ENCODE measurements at regions not wholly inside any gene's neighbourhood (a gene's known extent, or its start where the extent isn't known, plus 50 kb on each side); places are given as distances from the start of the nearest gene placed in this dataset.
A peak's percentile ranks its signal among the peaks of the same experiment; 100 is the strongest.

DNA sequence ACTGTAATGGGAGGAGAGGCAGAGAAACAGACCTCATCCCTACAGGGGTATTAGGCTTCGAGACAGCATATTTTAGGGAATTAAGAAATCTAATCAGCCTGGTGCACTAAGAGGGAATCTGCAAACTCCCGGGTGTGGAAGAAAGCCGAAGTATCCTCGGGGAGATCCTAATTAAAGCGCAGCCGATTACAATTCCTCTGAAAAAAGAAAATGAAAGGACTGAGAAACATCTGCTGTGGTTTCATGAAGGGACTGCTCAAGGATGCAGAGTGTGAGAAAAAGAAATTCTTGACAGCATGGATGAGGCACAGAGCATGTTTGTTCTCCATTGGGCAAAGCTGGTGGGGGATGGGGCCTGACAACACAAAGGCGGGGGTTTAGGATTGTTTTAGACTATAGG is 290.0 kb upstream of the LARGE1 start:
- no peak overlapping the region for H3K4me3 ChIP-seq (ENCODE audit: low read depth in 1 of 3, low read length in 3 of 3)
- no peak for TF ChIP-seq FOXA1 (IDR thresholded peaks at IDR 0.05)
- no peaks in the 10 kb centered on the region for H3K27me3 ChIP-seq (ENCODE audit: control insufficient read depth in 4 of 4, insufficient read depth in 4 of 4, low read length in 3 of 4)
- H3K9me3 ChIP-seq (ENCODE audit: control insufficient read depth in 4 of 4, low read length in 3 of 4) = no peaks in the 10 kb centered on the region
- DNase-seq (ENCODE audit: low spot score) = no peak
- no peaks in the 10 kb centered on the region for H3K36me3 ChIP-seq (ENCODE audit: control insufficient read depth in 4 of 4, insufficient read depth in 3 of 4, low read depth in 1 of 4, low read length in 3 of 4)
- no peak overlapping the region for H3K27ac ChIP-seq (ENCODE audit: low read depth in 1 of 2, low read length in 2 of 2)
- H3K4me1 ChIP-seq (ENCODE audit: control insufficient read depth in 4 of 4, insufficient read depth in 4 of 4, low read length in 3 of 4) = no peaks in the 10 kb centered on the region
- no peak overlapping the region for H3K9ac ChIP-seq (ENCODE audit: low read depth in 1 of 2, low read length in 2 of 2)
- 74% methylated on average over 7 of the region's 7 CpGs for WGBS

DNA sequence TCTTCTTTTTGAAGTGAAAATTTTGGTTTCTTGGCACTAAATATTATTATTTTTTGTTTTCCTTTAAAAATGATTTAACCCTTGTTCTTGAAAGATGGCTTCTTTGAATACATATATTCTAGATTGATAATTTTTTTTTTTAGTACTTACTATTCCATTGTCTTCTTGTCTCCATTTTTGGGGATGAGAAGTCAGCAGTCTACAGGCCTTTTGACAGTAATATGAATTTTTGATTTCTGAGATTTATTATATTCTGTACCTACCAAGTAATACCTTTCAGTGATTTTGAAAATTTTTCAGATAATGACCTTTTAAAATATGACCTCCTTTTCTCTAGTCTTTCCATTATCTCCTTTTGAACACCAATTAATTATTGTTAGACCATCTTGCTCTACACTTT is 294.1 kb upstream of the LARGE1 start:
- Histone ChIP-seq H3K9me3 (ENCODE audit: control insufficient read depth in 4 of 4, low read length in 3 of 4) (no peaks in the 10 kb centered on the region), H3K36me3 (ENCODE audit: control insufficient read depth in 4 of 4, insufficient read depth in 3 of 4, low read depth in 1 of 4, low read length in 3 of 4) (no peaks in the 10 kb centered on the region), H3K9ac (ENCODE audit: low read depth in 1 of 2, low read length in 2 of 2) (no peak overlapping the region), H3K4me3 (ENCODE audit: low read depth in 1 of 3, low read length in 3 of 3) (no peak overlapping the region), H3K4me1 (ENCODE audit: control insufficient read depth in 4 of 4, insufficient read depth in 4 of 4, low read length in 3 of 4) (no peaks in the 10 kb centered on the region), H3K27ac (ENCODE audit: low read depth in 1 of 2, low read length in 2 of 2) (no peak overlapping the region), H3K27me3 (ENCODE audit: control insufficient read depth in 4 of 4, insufficient read depth in 4 of 4, low read length in 3 of 4) (peaks cover 0 to 2% (median 0%) of the 10 kb centered on the region in 4 donors)
- no peak for TF ChIP-seq RXRA (IDR thresholded peaks at IDR 0.05)
- no peak for TF ChIP-seq FOXA2 (IDR thresholded peaks at IDR 0.05)
- TF ChIP-seq, protein P1, sequence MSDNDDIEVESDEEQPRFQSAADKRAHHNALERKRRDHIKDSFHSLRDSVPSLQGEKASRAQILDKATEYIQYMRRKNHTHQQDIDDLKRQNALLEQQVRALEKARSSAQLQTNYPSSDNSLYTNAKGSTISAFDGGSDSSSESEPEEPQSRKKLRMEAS (IDR thresholded peaks at IDR 0.05) = no peak
- TF ChIP-seq HNF4G (IDR thresholded peaks at IDR 0.05) = no peak
- DNase-seq (ENCODE audit: low spot score) = no peak

DNA sequence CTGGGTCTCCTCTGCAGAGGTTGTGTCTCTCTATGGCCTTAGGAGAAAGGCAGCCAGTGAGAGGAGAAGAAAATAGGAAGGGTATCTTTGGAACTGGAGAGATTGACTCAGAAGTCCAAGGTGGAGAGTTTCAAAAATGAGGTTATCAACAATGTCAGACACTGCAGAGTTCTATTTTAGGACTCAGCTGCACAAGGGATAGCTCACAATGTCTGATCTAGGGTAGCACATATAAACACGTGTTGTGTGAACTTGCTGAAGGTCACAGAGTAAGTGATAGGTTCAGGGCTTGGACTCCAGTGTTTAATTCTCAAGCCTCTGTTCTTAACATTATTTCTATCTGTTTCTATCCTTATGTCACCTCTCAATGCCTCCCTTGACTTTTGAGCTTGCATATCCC is 305.0 kb upstream of the LARGE1 start:
- H3K27ac ChIP-seq (ENCODE audit: low read depth in 1 of 2, low read length in 2 of 2) = no peak overlapping the region
- H3K36me3 ChIP-seq (ENCODE audit: control insufficient read depth in 4 of 4, insufficient read depth in 3 of 4, low read depth in 1 of 4, low read length in 3 of 4) = no peaks in the 10 kb centered on the region
- no peak overlapping the region for H3K9ac ChIP-seq (ENCODE audit: low read depth in 1 of 2, low read length in 2 of 2)
- no peak overlapping the region for H3K4me3 ChIP-seq (ENCODE audit: low read depth in 1 of 3, low read length in 3 of 3)
- no peak for TF ChIP-seq SP1 (IDR thresholded peaks at IDR 0.05)
- TF ChIP-seq HNF4G (IDR thresholded peaks at IDR 0.05) = no peak
- TF ChIP-seq, protein P2, sequence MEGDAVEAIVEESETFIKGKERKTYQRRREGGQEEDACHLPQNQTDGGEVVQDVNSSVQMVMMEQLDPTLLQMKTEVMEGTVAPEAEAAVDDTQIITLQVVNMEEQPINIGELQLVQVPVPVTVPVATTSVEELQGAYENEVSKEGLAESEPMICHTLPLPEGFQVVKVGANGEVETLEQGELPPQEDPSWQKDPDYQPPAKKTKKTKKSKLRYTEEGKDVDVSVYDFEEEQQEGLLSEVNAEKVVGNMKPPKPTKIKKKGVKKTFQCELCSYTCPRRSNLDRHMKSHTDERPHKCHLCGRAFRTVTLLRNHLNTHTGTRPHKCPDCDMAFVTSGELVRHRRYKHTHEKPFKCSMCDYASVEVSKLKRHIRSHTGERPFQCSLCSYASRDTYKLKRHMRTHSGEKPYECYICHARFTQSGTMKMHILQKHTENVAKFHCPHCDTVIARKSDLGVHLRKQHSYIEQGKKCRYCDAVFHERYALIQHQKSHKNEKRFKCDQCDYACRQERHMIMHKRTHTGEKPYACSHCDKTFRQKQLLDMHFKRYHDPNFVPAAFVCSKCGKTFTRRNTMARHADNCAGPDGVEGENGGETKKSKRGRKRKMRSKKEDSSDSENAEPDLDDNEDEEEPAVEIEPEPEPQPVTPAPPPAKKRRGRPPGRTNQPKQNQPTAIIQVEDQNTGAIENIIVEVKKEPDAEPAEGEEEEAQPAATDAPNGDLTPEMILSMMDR (IDR thresholded peaks at IDR 0.05; ENCODE audit: low read depth, low read length, missing input control) = no peak
- TF ChIP-seq HNF4A (conservative IDR thresholded peaks at IDR 0.05) = no peak
- TF ChIP-seq NR2F2 (IDR thresholded peaks at IDR 0.05) = no peak
- TF ChIP-seq, protein P1 (IDR thresholded peaks at IDR 0.05) = no peak
- peaks cover 0 to 3% (median 1%) of the 10 kb centered on the region in 4 donors for H3K27me3 ChIP-seq (ENCODE audit: control insufficient read depth in 4 of 4, insufficient read depth in 4 of 4, low read length in 3 of 4)
- H3K9me3 ChIP-seq (ENCODE audit: control insufficient read depth in 4 of 4, low read length in 3 of 4) = peaks cover 0 to 5% (median 0%) of the 10 kb centered on the region in 4 donors
- no peak for DNase-seq (ENCODE audit: low spot score)
- H3K4me1 ChIP-seq (ENCODE audit: control insufficient read depth in 4 of 4, insufficient read depth in 4 of 4, low read length in 3 of 4) = no peaks in the 10 kb centered on the region
- 30% methylated on average over 1 of the region's 1 CpG for WGBS

DNA sequence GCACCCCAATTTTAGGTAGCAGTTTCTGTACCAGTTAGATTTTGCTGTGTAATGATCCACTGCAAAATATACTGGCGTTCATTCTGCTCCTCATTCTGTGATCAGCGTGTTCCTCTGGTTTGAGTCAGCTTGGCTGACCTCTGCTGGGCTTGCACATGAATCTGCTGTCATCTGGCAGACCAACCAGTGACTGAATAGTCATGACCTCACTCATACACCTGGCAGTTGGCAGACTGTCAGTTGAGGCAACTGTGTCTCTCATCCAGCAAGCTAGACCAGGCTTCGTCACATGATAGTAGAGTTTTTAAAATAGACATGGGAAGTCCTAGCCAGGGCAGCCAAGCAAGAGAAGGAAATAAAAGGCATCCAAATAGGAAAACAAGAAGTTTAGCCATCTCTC is 316.3 kb upstream of the LARGE1 start:
- Histone ChIP-seq H3K27ac (ENCODE audit: low read depth in 1 of 2, low read length in 2 of 2) (no peak overlapping the region), H3K36me3 (ENCODE audit: control insufficient read depth in 4 of 4, insufficient read depth in 3 of 4, low read depth in 1 of 4, low read length in 3 of 4) (no peaks in the 10 kb centered on the region), H3K4me1 (ENCODE audit: control insufficient read depth in 4 of 4, insufficient read depth in 4 of 4, low read length in 3 of 4) (no peaks in the 10 kb centered on the region), H3K27me3 (ENCODE audit: control insufficient read depth in 4 of 4, insufficient read depth in 4 of 4, low read length in 3 of 4) (no peaks in the 10 kb centered on the region), H3K9ac (ENCODE audit: low read depth in 1 of 2, low read length in 2 of 2) (no peak overlapping the region), H3K4me3 (ENCODE audit: low read depth in 1 of 3, low read length in 3 of 3) (no peak overlapping the region), H3K9me3 (ENCODE audit: control insufficient read depth in 4 of 4, low read length in 3 of 4) (peaks cover 0 to 5% (median 3%) of the 10 kb centered on the region in 4 donors)
- WGBS = 50% methylated on average over 3 of the region's 3 CpGs
- no peak for DNase-seq (ENCODE audit: low spot score)
- TF ChIP-seq, protein P3, sequence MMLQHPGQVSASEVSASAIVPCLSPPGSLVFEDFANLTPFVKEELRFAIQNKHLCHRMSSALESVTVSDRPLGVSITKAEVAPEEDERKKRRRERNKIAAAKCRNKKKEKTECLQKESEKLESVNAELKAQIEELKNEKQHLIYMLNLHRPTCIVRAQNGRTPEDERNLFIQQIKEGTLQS (IDR thresholded peaks at IDR 0.05) = no peak
- no peak for TF ChIP-seq NR2F2 (IDR thresholded peaks at IDR 0.05)
- TF ChIP-seq RAD21 (IDR thresholded peaks at IDR 0.05) = no peak
- no peak for TF ChIP-seq HNF4G (IDR thresholded peaks at IDR 0.05)
- TF ChIP-seq RXRA (IDR thresholded peaks at IDR 0.05) = peak in 1 of 2 donors; percentile 28
- TF ChIP-seq JUND (IDR thresholded peaks at IDR 0.05) = no peak
- TF ChIP-seq, protein P4, sequence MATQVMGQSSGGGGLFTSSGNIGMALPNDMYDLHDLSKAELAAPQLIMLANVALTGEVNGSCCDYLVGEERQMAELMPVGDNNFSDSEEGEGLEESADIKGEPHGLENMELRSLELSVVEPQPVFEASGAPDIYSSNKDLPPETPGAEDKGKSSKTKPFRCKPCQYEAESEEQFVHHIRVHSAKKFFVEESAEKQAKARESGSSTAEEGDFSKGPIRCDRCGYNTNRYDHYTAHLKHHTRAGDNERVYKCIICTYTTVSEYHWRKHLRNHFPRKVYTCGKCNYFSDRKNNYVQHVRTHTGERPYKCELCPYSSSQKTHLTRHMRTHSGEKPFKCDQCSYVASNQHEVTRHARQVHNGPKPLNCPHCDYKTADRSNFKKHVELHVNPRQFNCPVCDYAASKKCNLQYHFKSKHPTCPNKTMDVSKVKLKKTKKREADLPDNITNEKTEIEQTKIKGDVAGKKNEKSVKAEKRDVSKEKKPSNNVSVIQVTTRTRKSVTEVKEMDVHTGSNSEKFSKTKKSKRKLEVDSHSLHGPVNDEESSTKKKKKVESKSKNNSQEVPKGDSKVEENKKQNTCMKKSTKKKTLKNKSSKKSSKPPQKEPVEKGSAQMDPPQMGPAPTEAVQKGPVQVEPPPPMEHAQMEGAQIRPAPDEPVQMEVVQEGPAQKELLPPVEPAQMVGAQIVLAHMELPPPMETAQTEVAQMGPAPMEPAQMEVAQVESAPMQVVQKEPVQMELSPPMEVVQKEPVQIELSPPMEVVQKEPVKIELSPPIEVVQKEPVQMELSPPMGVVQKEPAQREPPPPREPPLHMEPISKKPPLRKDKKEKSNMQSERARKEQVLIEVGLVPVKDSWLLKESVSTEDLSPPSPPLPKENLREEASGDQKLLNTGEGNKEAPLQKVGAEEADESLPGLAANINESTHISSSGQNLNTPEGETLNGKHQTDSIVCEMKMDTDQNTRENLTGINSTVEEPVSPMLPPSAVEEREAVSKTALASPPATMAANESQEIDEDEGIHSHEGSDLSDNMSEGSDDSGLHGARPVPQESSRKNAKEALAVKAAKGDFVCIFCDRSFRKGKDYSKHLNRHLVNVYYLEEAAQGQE (IDR thresholded peaks at IDR 0.05) = no peak
